NOMO-1 (cell line): ENCODE measurements at regions not wholly inside any gene's neighbourhood (a gene's known extent, or its start where the extent isn't known, plus 50 kb on each side); places are given as distances from the start of the nearest gene placed in this dataset.

ENCODE experiments used
- DNase-seq, 2 experiments: peaks; one replicate each; lab custom pipeline; 2025; ENCODE audit not compliant: unreplicated experiment in 2 of 2; lab: John Stamatoyannopoulos, UW

GRCh38 chr1:75984781-75985180 is 52.6 kb upstream of the ASB17 start:
- DNase-seq: no peak

- no peak for DNase-seq
Measured at GRCh38 chr1:75985827-75986226, 53.6 kb upstream of the ASB17 start.

- no peak for DNase-seq
Measured at GRCh38 chr1:75986478-75986877, 54.3 kb upstream of the ASB17 start.

GRCh38 chr1:75989121-75989520 is 56.9 kb upstream of the ASB17 start:
- DNase-seq: no peak

GRCh38 chr1:75990686-75991085 is 58.5 kb upstream of the ASB17 start:
- no peak for DNase-seq

GRCh38 chr1:75991497-75992114 is 59.4 kb upstream of the ASB17 start:
- peak; percentile 17 to 23 for DNase-seq

- peak in 1 of 2 experiments; percentile 4 for DNase-seq
Measured at GRCh38 chr1:75992312-75992711, 60.1 kb upstream of the ASB17 start.

GRCh38 chr1:75993661-75994060 is 61.5 kb upstream of the ASB17 start:
- no peak for DNase-seq

- no peak for DNase-seq
Measured at GRCh38 chr1:75996196-75996595, 64.0 kb upstream of the ASB17 start.

GRCh38 chr1:75999034-75999433 is 66.8 kb upstream of the ASB17 start:
- no peak for DNase-seq

GRCh38 chr1:76003946-76004345 is 70.6 kb upstream of the ST6GALNAC3 start:
- DNase-seq: no peak

- no peak for DNase-seq
Measured at GRCh38 chr1:76005765-76006164, 68.8 kb upstream of the ST6GALNAC3 start.

- no peak for DNase-seq
Measured at GRCh38 chr1:76006234-76006633, 68.3 kb upstream of the ST6GALNAC3 start.

GRCh38 chr1:76010802-76011201 is 63.7 kb upstream of the ST6GALNAC3 start:
- DNase-seq: no peak

GRCh38 chr1:76012341-76013205 is 62.0 kb upstream of the ST6GALNAC3 start:
- no peak for DNase-seq

GRCh38 chr1:76013206-76013581 is 61.4 kb upstream of the ST6GALNAC3 start:
- no peak for DNase-seq

GRCh38 chr1:76015478-76016103 is 59.0 kb upstream of the ST6GALNAC3 start:
- DNase-seq: no peak

- DNase-seq: no peak
Measured at GRCh38 chr1:76018045-76018444, 56.5 kb upstream of the ST6GALNAC3 start.

- DNase-seq: no peak
Measured at GRCh38 chr1:76021846-76022245, 52.7 kb upstream of the ST6GALNAC3 start.

GRCh38 chr1:76023669-76024435 is 50.7 kb upstream of the ST6GALNAC3 start:
- no peak for DNase-seq
